GM23248 (cell line): ENCODE measurements at regions not wholly inside any gene's neighbourhood (a gene's known extent, or its start where the extent isn't known, plus 50 kb on each side); places are given as distances from the start of the nearest gene placed in this dataset.

Experiments
- DNase-seq: peaks from one replicate; pipeline ENCODE4 v3.0.0-alpha.2; 2015
- H2AFZ ChIP-seq: fragments of 200-600 bp; sonication (generic); 2 replicates; pipeline ENCODE4 v1.6.1; 2016; ENCODE audit warnings: antibody characterized with exemption
- H3F3A ChIP-seq: fragments of 200-600 bp; sonication (generic); 2 replicates; pipeline ENCODE4 v1.6.1; 2016; ENCODE audit warnings: mild to moderate bottlenecking, antibody characterized with exemption, mixed run types; ENCODE audit not compliant: insufficient read depth
- H3K27ac ChIP-seq: fragments of 200-600 bp; sonication (generic); 2 replicates; pipeline ENCODE4 v1.5.1; 2016; ENCODE audit warnings: mild to moderate bottlenecking
- H3K27me3 ChIP-seq: fragments of 200-600 bp; sonication (generic); replicated peaks from 2 replicates; pipeline ENCODE4 v1.6.1; 2016; ENCODE audit warnings: mild to moderate bottlenecking; ENCODE audit not compliant: insufficient read depth
- H3K36me3 ChIP-seq: fragments of 200-600 bp; sonication (generic); 2 replicates; pipeline ENCODE4 v1.6.1; 2016; ENCODE audit warnings: low read depth, mild to moderate bottlenecking
- H3K4me1 ChIP-seq: fragments of 200-600 bp; sonication (generic); 2 replicates; pipeline ENCODE4 v1.6.1; 2016; ENCODE audit warnings: mild to moderate bottlenecking; ENCODE audit not compliant: insufficient read depth
- H3K4me2 ChIP-seq: fragments of 200-600 bp; sonication (generic); one replicate; pipeline ENCODE4 v1.6.1; 2016; ENCODE audit warnings: mild to moderate bottlenecking; ENCODE audit not compliant: unreplicated experiment
- H3K4me3 ChIP-seq: fragments of 200-600 bp; sonication (generic); 2 replicates; pipeline ENCODE4 v1.5.1; 2016; ENCODE audit warnings: mild to moderate bottlenecking
- H3K79me2 ChIP-seq: fragments of 200-600 bp; sonication (generic); 2 replicates; pipeline ENCODE4 v1.6.1; 2016; ENCODE audit warnings: mild to moderate bottlenecking; ENCODE audit not compliant: insufficient read depth
- H3K9ac ChIP-seq: fragments of 200-600 bp; sonication (generic); 2 replicates; pipeline ENCODE4 v1.6.1; 2016; ENCODE audit warnings: mild to moderate bottlenecking
- H3K9me2 ChIP-seq: fragments of 200-600 bp; sonication (generic); 2 replicates; pipeline ENCODE4 v1.6.1; 2016; ENCODE audit warnings: mixed run types, mild to moderate bottlenecking, moderate library complexity; ENCODE audit not compliant: insufficient read depth
- H3K9me3 ChIP-seq: fragments of 200-600 bp; sonication (generic); one replicate; pipeline ENCODE4 v1.6.1; 2017; ENCODE audit warnings: low read depth
- H4K20me1 ChIP-seq: fragments of 200-600 bp; sonication (generic); 2 replicates; pipeline ENCODE4 v1.6.0; 2016; ENCODE audit not compliant: insufficient read depth
- EZH2 ChIP-seq: fragments of 200-600 bp; sonication (generic); IDR thresholded peaks from 2 replicates; pipeline ENCODE4 v1.6.1; 2018; ENCODE audit warnings: antibody characterized with exemption, mild to moderate bottlenecking; ENCODE audit not compliant: insufficient read depth, poor library complexity, severe bottlenecking
- EZH2phosphoT487 ChIP-seq: fragments of 200-600 bp; sonication (generic); IDR thresholded peaks from 2 replicates; pipeline ENCODE4 v1.6.1; 2018; ENCODE audit warnings: antibody characterized with exemption, moderate library complexity, mild to moderate bottlenecking, low read depth; ENCODE audit not compliant: insufficient read depth
- whole genome bisulfite sequencing, 2 experiments: methylation state at CpG; one replicate each; pipeline ENCODE4 v1.1.6; 2015 to 2017; ENCODE audit warnings: low lambda C conversion rate in 2 of 2, low coverage in 1 of 2; ENCODE audit errors: missing lambda C conversion rate in 2 of 2; 5-methylcytosine and 5-hydroxymethylcytosine counted together
- in situ Hi-C: fragments of 300-500 bp; cut with MboI; formaldehyde crosslinking; loops from 2 replicates; pipeline ENCODE4 v1.15.0; 2020

DNA sequence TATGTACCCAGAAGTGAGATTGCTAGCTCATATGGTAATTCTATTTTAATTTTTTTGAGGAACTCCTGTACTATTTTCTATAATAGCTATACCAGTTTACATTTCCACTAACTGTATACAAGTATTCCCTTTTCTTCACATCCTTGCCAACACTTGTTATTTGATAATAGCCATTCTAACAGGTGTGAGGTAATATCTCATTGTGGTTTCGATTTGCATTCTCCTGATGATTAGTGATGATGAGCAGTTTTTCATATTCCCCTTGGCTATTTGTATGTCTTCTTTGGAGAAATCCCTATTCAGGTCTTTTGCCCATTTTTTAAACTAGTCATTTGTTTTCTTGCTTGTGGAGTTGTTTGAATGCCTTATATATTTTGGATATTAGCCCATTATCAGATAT is 121.3 kb downstream of the BBS10 start:
- H2AFZ ChIP-seq, result no peak overlapping the region
- H3K36me3 ChIP-seq, result no peaks in the 10 kb centered on the region
- no peaks in the 10 kb centered on the region for H3K79me2 ChIP-seq
- no peak for DNase-seq
- TF ChIP-seq EZH2, result no peak
- TF ChIP-seq EZH2phosphoT487, result no peak
- no peaks in the 10 kb centered on the region for H3K4me1 ChIP-seq
- no peaks in the 10 kb centered on the region for H3K27me3 ChIP-seq
- WGBS, 2 experiments, result 92% methylated on average over 1 of the region's 1 CpG
- in situ Hi-C loops, result no loop called here
- H3K4me2 ChIP-seq, result no peak overlapping the region
- no peaks in the 10 kb centered on the region for H3F3A ChIP-seq
- H3K9me3 ChIP-seq, result no peaks in the 10 kb centered on the region
- H4K20me1 ChIP-seq, result no peaks in the 10 kb centered on the region
- no peak overlapping the region for H3K27ac ChIP-seq
- no peak overlapping the region for H3K9ac ChIP-seq
- no peak overlapping the region for H3K4me3 ChIP-seq
- no peaks in the 10 kb centered on the region for H3K9me2 ChIP-seq

DNA sequence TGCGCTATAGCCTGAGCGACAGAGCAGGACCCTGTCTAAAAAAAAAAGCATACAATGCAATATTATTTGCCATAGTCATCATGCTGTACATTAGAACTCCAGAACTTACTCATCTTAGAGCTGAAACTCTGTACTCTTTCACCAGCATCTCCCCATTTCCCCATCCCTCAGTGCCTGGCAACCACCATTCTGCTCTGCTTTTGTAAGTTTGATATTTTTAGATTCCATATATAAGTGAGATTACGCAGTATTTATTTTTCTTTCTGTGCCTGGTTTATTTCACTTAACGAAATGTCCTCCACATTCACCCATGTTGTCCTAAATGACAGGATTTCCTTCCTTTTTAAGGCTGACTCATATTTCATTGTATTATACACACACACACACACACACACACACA is 121.8 kb downstream of the BBS10 start:
- Histone ChIP-seq H3K4me1 (no peaks in the 10 kb centered on the region), H4K20me1 (no peaks in the 10 kb centered on the region), H3K27ac (no peak overlapping the region), H3K9me3 (no peaks in the 10 kb centered on the region), H3K9ac (no peak overlapping the region), H3K4me3 (no peak overlapping the region), H3F3A (no peaks in the 10 kb centered on the region), H3K27me3 (no peaks in the 10 kb centered on the region), H2AFZ (no peak overlapping the region), H3K79me2 (no peaks in the 10 kb centered on the region), H3K36me3 (no peaks in the 10 kb centered on the region), H3K9me2 (no peaks in the 10 kb centered on the region), H3K4me2 (no peak overlapping the region)
- TF ChIP-seq EZH2 (no peak), EZH2phosphoT487 (no peak)
- in situ Hi-C loops, result no loop called here
- DNase-seq, result peak; percentile 20
- WGBS, 2 experiments, result 62 to 68% methylated on average over 4 of the region's 4 CpGs

DNA sequence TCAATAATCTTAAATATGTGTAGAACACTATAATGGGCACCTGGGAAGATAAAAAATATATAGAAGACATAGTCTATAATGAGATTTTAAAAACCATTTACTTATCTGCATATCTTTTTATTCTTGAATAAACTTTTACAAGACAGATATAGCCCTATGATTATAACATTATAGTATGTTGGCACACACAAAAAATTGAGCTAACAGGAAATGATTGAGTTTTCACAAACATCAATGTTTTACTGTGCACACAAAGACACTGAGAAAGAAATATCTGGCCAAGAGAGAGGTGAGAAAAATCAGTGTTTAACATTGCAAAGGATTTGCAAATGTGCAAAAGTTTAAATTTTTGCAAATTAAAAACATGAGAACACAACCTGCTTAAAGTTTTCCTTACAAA is 124.3 kb downstream of the BBS10 start:
- no peaks in the 10 kb centered on the region for H3K27me3 ChIP-seq
- in situ Hi-C loops, result no loop called here
- no peaks in the 10 kb centered on the region for H4K20me1 ChIP-seq
- H3K9me2 ChIP-seq, result no peaks in the 10 kb centered on the region
- no peaks in the 10 kb centered on the region for H3K4me1 ChIP-seq
- no peak overlapping the region for H3K27ac ChIP-seq
- DNase-seq, result no peak
- H3K4me3 ChIP-seq, result no peak overlapping the region
- no peaks in the 10 kb centered on the region for H3F3A ChIP-seq
- no peaks in the 10 kb centered on the region for H3K36me3 ChIP-seq
- no peak overlapping the region for H2AFZ ChIP-seq
- TF ChIP-seq EZH2phosphoT487 (no peak), EZH2 (no peak)
- H3K79me2 ChIP-seq, result no peaks in the 10 kb centered on the region
- H3K9me3 ChIP-seq, result no peaks in the 10 kb centered on the region
- no peak overlapping the region for H3K9ac ChIP-seq
- no peak overlapping the region for H3K4me2 ChIP-seq

- TF ChIP-seq EZH2, result no peak
- no peak for TF ChIP-seq EZH2phosphoT487
- Histone ChIP-seq H3F3A (no peaks in the 10 kb centered on the region), H3K27ac (no peak overlapping the region), H3K4me1 (no peaks in the 10 kb centered on the region), H3K36me3 (no peaks in the 10 kb centered on the region), H3K9me2 (no peaks in the 10 kb centered on the region), H2AFZ (no peak overlapping the region), H3K9ac (no peak overlapping the region), H3K4me3 (no peak overlapping the region), H3K27me3 (no peaks in the 10 kb centered on the region), H3K4me2 (no peak overlapping the region), H4K20me1 (no peaks in the 10 kb centered on the region), H3K79me2 (no peaks in the 10 kb centered on the region), H3K9me3 (no peaks in the 10 kb centered on the region)
- no peak for DNase-seq
- WGBS, 2 experiments, result 30 to 60% methylated on average over 1 of the region's 1 CpG
- in situ Hi-C loops, result no loop called here
These were observed 127.2 kb downstream of the BBS10 start for GRCh38 chr12:76220980-76221379.

GRCh38 chr12:76219806-76220205 is 128.4 kb downstream of the BBS10 start:
- Histone ChIP-seq H3K4me2 (no peak overlapping the region), H3F3A (no peaks in the 10 kb centered on the region), H3K27ac (no peak overlapping the region), H4K20me1 (no peaks in the 10 kb centered on the region), H3K4me1 (no peaks in the 10 kb centered on the region), H3K4me3 (no peak overlapping the region), H3K79me2 (no peaks in the 10 kb centered on the region), H3K36me3 (no peaks in the 10 kb centered on the region), H3K9me3 (no peaks in the 10 kb centered on the region), H3K9ac (no peak overlapping the region), H3K9me2 (no peaks in the 10 kb centered on the region), H3K27me3 (no peaks in the 10 kb centered on the region), H2AFZ (no peak overlapping the region)
- 95% methylated on average over 1 of the region's 1 CpG for WGBS, 2 experiments
- TF ChIP-seq EZH2phosphoT487 (no peak), EZH2 (no peak)
- DNase-seq, result no peak
- in situ Hi-C loops, result no loop called here
